Upper lobe of left lung (tissue), 4 donors: ENCODE measurements at regions not wholly inside any gene's neighbourhood (a gene's known extent, or its start where the extent isn't known, plus 50 kb on each side); places are given as distances from the start of the nearest gene placed in this dataset.

ENCODE experiments used
- EP300 ChIP-seq, 4 donors: sonication (generic); formaldehyde crosslinking; IDR thresholded peaks; one replicate each; pipeline ENCODE4 v1.5.1; 2017; ENCODE audit warnings: antibody characterized with exemption in 4 of 4, control low read depth in 2 of 4
- POLR2A ChIP-seq, 4 donors: fragments of 450-650 bp; IDR thresholded peaks; one replicate each; pipeline ENCODE4 v1.5.1; 2016 to 2017; ENCODE audit warnings: antibody characterized with exemption in 4 of 4, mild to moderate bottlenecking in 2 of 4
- POLR2AphosphoS5 ChIP-seq, 2 donors: sonication (generic); formaldehyde crosslinking; IDR thresholded peaks; one replicate each; pipeline ENCODE4 v1.5.1; 2017; ENCODE audit warnings: antibody characterized with exemption in 2 of 2
- TF ChIP-seq, protein P1 (sequence below), 6 experiments: fragments of 450-650 bp in 4 of 6; fragments of 200-600 bp in 2 of 6; sonication (generic) in 2 of 6; IDR thresholded peaks; one replicate each; pipeline ENCODE4 v1.5.1; 2016 to 2019; ENCODE audit warnings: antibody characterized with exemption in 6 of 6

DNA sequence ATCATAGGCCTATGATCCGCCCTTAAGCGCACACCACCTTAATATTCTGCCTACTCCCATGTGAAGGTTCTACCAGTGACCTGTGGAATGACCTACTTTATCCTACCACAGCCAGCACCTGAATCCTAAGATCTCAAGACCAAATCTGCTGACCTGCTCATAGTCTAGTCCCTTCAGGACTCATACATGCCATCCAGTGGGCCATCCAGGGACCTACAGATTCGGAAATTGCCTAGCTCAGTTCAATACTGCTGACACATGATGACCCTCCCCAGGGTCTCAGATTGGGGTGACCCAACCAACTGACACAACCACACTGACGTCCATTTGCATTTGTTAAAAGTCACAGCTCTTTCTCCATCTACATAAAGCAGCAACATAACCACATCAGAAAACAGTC lies 443.8 kb upstream of the ST8SIA4 start:
- TF ChIP-seq EP300 (IDR thresholded peaks at IDR 0.05): no peak
- TF ChIP-seq, protein P1, sequence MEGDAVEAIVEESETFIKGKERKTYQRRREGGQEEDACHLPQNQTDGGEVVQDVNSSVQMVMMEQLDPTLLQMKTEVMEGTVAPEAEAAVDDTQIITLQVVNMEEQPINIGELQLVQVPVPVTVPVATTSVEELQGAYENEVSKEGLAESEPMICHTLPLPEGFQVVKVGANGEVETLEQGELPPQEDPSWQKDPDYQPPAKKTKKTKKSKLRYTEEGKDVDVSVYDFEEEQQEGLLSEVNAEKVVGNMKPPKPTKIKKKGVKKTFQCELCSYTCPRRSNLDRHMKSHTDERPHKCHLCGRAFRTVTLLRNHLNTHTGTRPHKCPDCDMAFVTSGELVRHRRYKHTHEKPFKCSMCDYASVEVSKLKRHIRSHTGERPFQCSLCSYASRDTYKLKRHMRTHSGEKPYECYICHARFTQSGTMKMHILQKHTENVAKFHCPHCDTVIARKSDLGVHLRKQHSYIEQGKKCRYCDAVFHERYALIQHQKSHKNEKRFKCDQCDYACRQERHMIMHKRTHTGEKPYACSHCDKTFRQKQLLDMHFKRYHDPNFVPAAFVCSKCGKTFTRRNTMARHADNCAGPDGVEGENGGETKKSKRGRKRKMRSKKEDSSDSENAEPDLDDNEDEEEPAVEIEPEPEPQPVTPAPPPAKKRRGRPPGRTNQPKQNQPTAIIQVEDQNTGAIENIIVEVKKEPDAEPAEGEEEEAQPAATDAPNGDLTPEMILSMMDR (IDR thresholded peaks at IDR 0.05): no peak
- TF ChIP-seq POLR2A (IDR thresholded peaks at IDR 0.05): no peak
- no peak for TF ChIP-seq POLR2AphosphoS5 (IDR thresholded peaks at IDR 0.05)
